Adrenal gland (tissue), 9 donors: ENCODE measurements at regions not wholly inside any gene's neighbourhood (a gene's known extent, or its start where the extent isn't known, plus 50 kb on each side); places are given as distances from the start of the nearest gene placed in this dataset.

Source experiments
- DNase-seq, 7 donors: peaks; one replicate each; pipeline ENCODE4 v3.0.0-alpha.2; 2019 to 2020
- H3K27ac ChIP-seq, 5 donors: fragments of 200-600 bp; sonication (generic) in 4 of 5; 1 replicate in 3 of 5; 2 replicates in 2 of 5; pipeline versions ENCODE4 v1.5.1 to v1.8.0; 2016 to 2020; ENCODE audit warnings: mild to moderate bottlenecking in 1 of 5
- H3K27me3 ChIP-seq: fragments of 200-600 bp; 2 replicates; pipeline ENCODE4 v1.8.0; 2021
- H3K36me3 ChIP-seq, 2 donors: fragments of 200-600 bp; replicated peaks in 1 of 2; 1 replicate in 1 of 2; 2 replicates in 1 of 2; pipeline versions ENCODE4 v1.5.1 to v1.8.0; 2018 to 2022
- H3K4me1 ChIP-seq, 2 donors: fragments of 200-600 bp; replicated peaks in 1 of 2; 1 replicate in 1 of 2; 2 replicates in 1 of 2; pipeline versions ENCODE4 v1.5.1 to v1.8.0; 2018 to 2021
- H3K4me3 ChIP-seq, 4 donors: fragments of 200-600 bp; sonication (generic) in 3 of 4; one replicate each; pipeline ENCODE4 v1.5.1; 2016 to 2018
- H3K9me3 ChIP-seq, 3 donors: fragments of 200-600 bp; sonication (generic) in 1 of 3; replicated peaks in 1 of 3; 1 replicate in 2 of 3; 2 replicates in 1 of 3; pipeline versions ENCODE4 v1.5.1 to v1.8.0; 2016 to 2021
- CTCF ChIP-seq, 6 experiments: fragments of 450-650 bp in 4 of 6; fragments of 200-600 bp in 2 of 6; sonication (generic) in 1 of 6; IDR thresholded peaks; 1 replicate in 5 of 6; 2 replicates in 1 of 6; pipeline versions ENCODE4 v1.5.1 to v1.8.0; 2016 to 2021; ENCODE audit warnings: antibody characterized with exemption in 6 of 6, mild to moderate bottlenecking in 2 of 6, moderate library complexity in 1 of 6
- POLR2A ChIP-seq, 2 donors: fragments of 450-650 bp; IDR thresholded peaks; one replicate each; pipeline ENCODE4 v1.6.1; 2017; ENCODE audit warnings: antibody characterized with exemption in 2 of 2, mild to moderate bottlenecking in 2 of 2, moderate library complexity in 1 of 2
- WGBS, 4 donors: extraction: QIAGEN DNeasy Blood & Tissue Kit in 2 of 4; methylation state at CpG; one replicate each; pipeline versions ENCODE4 v1.1.5 to v1.1.7; 2013 to 2017; 5-methylcytosine and 5-hydroxymethylcytosine counted together
- intact Hi-C, 2 donors: fragments of 100-400 bp; cut with DNase I; formaldehyde crosslinking; loops; one replicate each; pipeline versions ENCODE4 v1.14.1 to v1.15.0; 2022 to 2023
- donor health status: healthy with polysubstance abuse.
- donor health status: Bipolar disorder and iron deficiency.
- donor health status: DM: yes; HTN: yes; CAD: no.
- donor health status: DM: no; HTN: no; CAD: no.
- donor health status: DM: no; HTN: no; CAD: no.

GRCh38 chr2:34401186-34401585 lies 802.1 kb upstream of the FAM98A start:
- Histone ChIP-seq H3K27me3 (no peaks in the 10 kb centered on the region), H3K36me3 (no peaks in the 10 kb centered on the region), H3K4me3 (no peak overlapping the region), H3K9me3 (no peaks in the 10 kb centered on the region), H3K27ac (no peak overlapping the region), H3K4me1 (no peaks in the 10 kb centered on the region)
- DNase-seq: no peak
- no peak for TF ChIP-seq POLR2A (IDR thresholded peaks at IDR 0.05)
- no peak for TF ChIP-seq CTCF (IDR thresholded peaks at IDR 0.05)
- WGBS, 4 donors: 79 to 85% (median 82%) methylated on average over 5 of the region's 5 CpGs
- intact Hi-C loops: no loop called here

GRCh38 chr2:34388446-34388845 lies 789.3 kb upstream of the FAM98A start:
- no peaks in the 10 kb centered on the region for H3K36me3 ChIP-seq
- H3K9me3 ChIP-seq: no peaks in the 10 kb centered on the region
- DNase-seq: no peak
- no peak for TF ChIP-seq POLR2A (IDR thresholded peaks at IDR 0.05)
- no peak for TF ChIP-seq CTCF (IDR thresholded peaks at IDR 0.05)
- no peaks in the 10 kb centered on the region for H3K27me3 ChIP-seq
- 47 to 64% (median 56%) methylated on average over 2 of the region's 2 CpGs for WGBS, 4 donors
- H3K4me1 ChIP-seq: no peaks in the 10 kb centered on the region
- intact Hi-C loops: no loop called here
- no peak overlapping the region for H3K27ac ChIP-seq
- H3K4me3 ChIP-seq: no peak overlapping the region

- H3K9me3 ChIP-seq: no peaks in the 10 kb centered on the region
- intact Hi-C loops: no loop called here
- TF ChIP-seq POLR2A (IDR thresholded peaks at IDR 0.05): no peak
- no peak for TF ChIP-seq CTCF (IDR thresholded peaks at IDR 0.05)
- H3K4me3 ChIP-seq: no peak overlapping the region
- DNase-seq: no peak
- WGBS, 4 donors: 59 to 75% (median 72%) methylated on average over 3 of the region's 3 CpGs
- H3K4me1 ChIP-seq: no peaks in the 10 kb centered on the region
- H3K27ac ChIP-seq: no peak overlapping the region
- no peaks in the 10 kb centered on the region for H3K27me3 ChIP-seq
- H3K36me3 ChIP-seq: no peaks in the 10 kb centered on the region
These were observed 788.4 kb upstream of the FAM98A start for GRCh38 chr2:34387536-34387935.

GRCh38 chr2:34379586-34379985 lies 780.5 kb upstream of the FAM98A start:
- intact Hi-C loops: no loop called here

GRCh38 chr2:34373586-34374233 lies 774.6 kb upstream of the FAM98A start:
- Histone ChIP-seq H3K9me3 (no peaks in the 10 kb centered on the region), H3K36me3 (no peaks in the 10 kb centered on the region), H3K27ac (no peak overlapping the region), H3K4me3 (no peak overlapping the region), H3K4me1 (no peaks in the 10 kb centered on the region), H3K27me3 (no peaks in the 10 kb centered on the region)
- intact Hi-C loops: no loop called here
- 53 to 60% (median 57%) methylated on average over 4 of the region's 4 CpGs for WGBS, 4 donors
- no peak for DNase-seq
- no peak for TF ChIP-seq CTCF (IDR thresholded peaks at IDR 0.05)
- no peak for TF ChIP-seq POLR2A (IDR thresholded peaks at IDR 0.05)

More at GRCh38 chr2:34379586-34379985, 780.5 kb upstream of the FAM98A start:
- Histone ChIP-seq H3K9me3 (no peaks in the 10 kb centered on the region), H3K27me3 (no peaks in the 10 kb centered on the region), H3K4me1 (no peaks in the 10 kb centered on the region), H3K36me3 (no peaks in the 10 kb centered on the region), H3K4me3 (no peak overlapping the region), H3K27ac (no peak overlapping the region)
- no peak for TF ChIP-seq POLR2A (IDR thresholded peaks at IDR 0.05)
- DNase-seq: no peak
- 57 to 79% (median 66%) methylated on average over 2 of the region's 2 CpGs for WGBS, 4 donors
